PC-3 (cell line): ENCODE measurements at regions not wholly inside any gene's neighbourhood (a gene's known extent, or its start where the extent isn't known, plus 50 kb on each side); places are given as distances from the start of the nearest gene placed in this dataset.
"Not testable (repeated sequence)": the region's sequence is repeated elsewhere in the genome, so short reads cannot be mapped to it uniquely, and the experiment has no call there.

Source experiments
- ATAC-seq: fragments of 200-7000 bp; cut with Tn5 transposase; 2 replicates; pipeline ENCODE4 v1.9.1; 2020; ENCODE audit warnings: mild to moderate bottlenecking, moderate library complexity
- BruUV-seq: library from RNA; stranded (reverse); fragments of 400-500 nt; replicated peaks from 2 replicates; lab custom pipeline; 2021; lab: Mats Ljungman, UMichigan
- CTCF ChIA-PET: fragments of 300-600 bp; sonication (Branson Sonifier 250); formaldehyde crosslinking; loops from one replicate; lab custom pipeline; 2022; ENCODE audit warnings: antibody characterized with exemption; lab: Charles Lee
- POLR2A ChIA-PET: fragments of 300-600 bp; sonication (Branson Sonifier 250); formaldehyde crosslinking; loops from one replicate; lab custom pipeline; 2022; ENCODE audit warnings: antibody characterized with exemption; ENCODE audit not compliant: unreplicated experiment; lab: Charles Lee
- DNase-seq: peaks from one replicate; pipeline ENCODE4 v3.0.0-alpha.2; 2015
- H2AFZ ChIP-seq: fragments of 300-600 bp; sonication (generic); 2 replicates; pipeline ENCODE4 v1.6.0; 2016; ENCODE audit warnings: antibody characterized with exemption, low read length
- H3F3A ChIP-seq: fragments of 300-600 bp; sonication (generic); one replicate; pipeline ENCODE4 v1.6.0; 2017; ENCODE audit warnings: antibody characterized with exemption, low read length, control low read depth, mild to moderate bottlenecking; ENCODE audit not compliant: unreplicated experiment
- H3K27ac ChIP-seq: fragments of 300-600 bp; sonication (generic); 2 replicates; pipeline ENCODE4 v1.5.1; 2016; ENCODE audit warnings: mild to moderate bottlenecking, low read length
- H3K27me3 ChIP-seq: fragments of 300-600 bp; sonication (generic); 2 replicates; pipeline ENCODE4 v1.6.1; 2016; ENCODE audit warnings: low read length, mixed read lengths
- H3K36me3 ChIP-seq: fragments of 300-600 bp; sonication (generic); 2 replicates; pipeline ENCODE4 v1.6.1; 2016; ENCODE audit warnings: low read depth, mixed run types, low read length, mixed read lengths
- H3K4me1 ChIP-seq: fragments of 300-600 bp; sonication (generic); 2 replicates; pipeline ENCODE4 v1.5.1; 2016; ENCODE audit warnings: low read length; ENCODE audit not compliant: insufficient read depth
- H3K4me2 ChIP-seq: fragments of 300-600 bp; sonication (generic); 2 replicates; pipeline ENCODE4 v1.6.0; 2016; ENCODE audit warnings: low read length
- H3K4me3 ChIP-seq: fragments of 300-600 bp; sonication (generic); 2 replicates; pipeline ENCODE4 v1.5.1; 2016; ENCODE audit warnings: mild to moderate bottlenecking, low read length, mixed read lengths
- H3K79me2 ChIP-seq: fragments of 300-600 bp; sonication (generic); 2 replicates; pipeline ENCODE4 v1.6.1; 2017; ENCODE audit warnings: low read length, mixed read lengths
- H3K9ac ChIP-seq: fragments of 300-600 bp; sonication (generic); 2 replicates; pipeline ENCODE4 v1.6.0; 2016; ENCODE audit warnings: mild to moderate bottlenecking, low read length
- H3K9me2 ChIP-seq: fragments of 300-600 bp; sonication (generic); replicated peaks from 2 replicates; pipeline ENCODE4 v1.6.1; 2016; ENCODE audit warnings: mixed run types, low read length, mixed read lengths
- H3K9me3 ChIP-seq: fragments of 300-600 bp; sonication (generic); 2 replicates; pipeline ENCODE4 v1.6.1; 2016; ENCODE audit warnings: low read length, mixed read lengths
- H4K20me1 ChIP-seq: fragments of 300-600 bp; sonication (generic); 2 replicates; pipeline ENCODE4 v1.6.1; 2016; ENCODE audit warnings: low read length, mixed read lengths
- EZH2 ChIP-seq: fragments of 300-600 bp; sonication (generic); IDR thresholded peaks from one replicate; pipeline ENCODE4 v1.6.1; 2017; ENCODE audit warnings: antibody characterized with exemption, mild to moderate bottlenecking, low read length; ENCODE audit not compliant: unreplicated experiment
- EZH2phosphoT487 ChIP-seq: fragments of 300-600 bp; sonication (generic); IDR thresholded peaks from 2 replicates; pipeline ENCODE4 v1.6.1; 2018; ENCODE audit warnings: mild to moderate bottlenecking, antibody characterized with exemption, low read length, borderline replicate concordance
- intact Hi-C: fragments of 100-400 bp; cut with micrococcal nuclease; formaldehyde crosslinking; loops from 2 replicates; pipeline ENCODE4 v1.9.0; 2023
- TF ChIP-seq, protein P1 (sequence below): fragments of 300-600 bp; sonication (generic); conservative IDR thresholded peaks from 2 replicates; pipeline ENCODE4 v1.5.1; 2017; ENCODE audit warnings: antibody characterized with exemption, low read depth, mild to moderate bottlenecking, low read length

DNA sequence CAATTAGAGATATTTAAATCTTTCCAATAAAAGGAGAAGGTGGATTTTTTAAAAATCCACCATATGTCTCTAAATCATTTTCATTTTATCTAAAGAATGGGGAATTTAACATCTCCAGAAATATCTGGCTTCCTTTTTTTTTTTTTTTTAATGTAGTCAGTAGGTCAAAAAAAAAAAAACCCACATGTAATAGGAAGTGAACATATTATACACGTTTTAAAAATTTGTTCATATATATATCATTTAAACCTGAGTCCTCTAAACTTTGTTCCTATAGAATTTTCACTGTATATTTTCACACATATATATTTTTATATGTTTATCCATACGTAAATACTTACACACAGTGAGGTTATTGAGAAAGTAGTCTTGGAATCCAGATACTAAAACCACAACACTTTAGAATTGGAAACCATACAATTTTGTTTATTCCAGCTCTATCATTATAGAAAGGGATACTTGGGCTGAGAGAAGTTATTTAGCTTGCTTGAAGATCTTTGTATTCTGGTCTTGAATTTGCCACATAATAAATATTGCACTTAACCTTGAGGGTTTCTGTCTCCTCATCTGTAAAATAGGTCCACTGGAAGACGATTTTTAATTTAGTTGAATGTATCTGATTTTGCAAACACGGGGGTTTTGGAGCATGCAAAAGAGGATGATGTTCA is 62.1 kb upstream of the ZNF217 start:
- CTCF ChIA-PET, result interaction anchor here (0.6 kb wide), 1 partner anchor 230 kb away, joined by 3 read pairs; no protein-coding TSS in a partner anchor
- no TSS peak for BruUV-seq
- Histone ChIP-seq H3K4me1 (peaks cover 22% of the 10 kb centered on the region), H2AFZ (peak overlapping the region; percentile 95), H3K9me3 (no peaks in the 10 kb centered on the region), H3K27ac (peak overlapping the region; percentile 28), H3K27me3 (no peaks in the 10 kb centered on the region), H3K9ac (peak overlapping the region; percentile 44; the same call in 1 of the 2 replicates), H3K36me3 (no peaks in the 10 kb centered on the region), H3K79me2 (no peaks in the 10 kb centered on the region), H3K4me3 (peak overlapping the region; percentile 55; the same call in 1 of the 2 replicates), H4K20me1 (no peaks in the 10 kb centered on the region), H3K4me2 (peak overlapping the region; percentile 74), H3F3A (no peaks in the 10 kb centered on the region), H3K9me2 (no peaks in the 10 kb centered on the region)
- TF ChIP-seq, protein P1, sequence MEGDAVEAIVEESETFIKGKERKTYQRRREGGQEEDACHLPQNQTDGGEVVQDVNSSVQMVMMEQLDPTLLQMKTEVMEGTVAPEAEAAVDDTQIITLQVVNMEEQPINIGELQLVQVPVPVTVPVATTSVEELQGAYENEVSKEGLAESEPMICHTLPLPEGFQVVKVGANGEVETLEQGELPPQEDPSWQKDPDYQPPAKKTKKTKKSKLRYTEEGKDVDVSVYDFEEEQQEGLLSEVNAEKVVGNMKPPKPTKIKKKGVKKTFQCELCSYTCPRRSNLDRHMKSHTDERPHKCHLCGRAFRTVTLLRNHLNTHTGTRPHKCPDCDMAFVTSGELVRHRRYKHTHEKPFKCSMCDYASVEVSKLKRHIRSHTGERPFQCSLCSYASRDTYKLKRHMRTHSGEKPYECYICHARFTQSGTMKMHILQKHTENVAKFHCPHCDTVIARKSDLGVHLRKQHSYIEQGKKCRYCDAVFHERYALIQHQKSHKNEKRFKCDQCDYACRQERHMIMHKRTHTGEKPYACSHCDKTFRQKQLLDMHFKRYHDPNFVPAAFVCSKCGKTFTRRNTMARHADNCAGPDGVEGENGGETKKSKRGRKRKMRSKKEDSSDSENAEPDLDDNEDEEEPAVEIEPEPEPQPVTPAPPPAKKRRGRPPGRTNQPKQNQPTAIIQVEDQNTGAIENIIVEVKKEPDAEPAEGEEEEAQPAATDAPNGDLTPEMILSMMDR, result no peak
- TF ChIP-seq EZH2phosphoT487 (no peak), EZH2 (no peak)
- intact Hi-C loops, result loop anchor here (5.0 kb wide), 1 partner anchor 37 kb away; no protein-coding TSS in a partner anchor
- POLR2A ChIA-PET, result no interaction called here
- peak; percentile 37 for DNase-seq
- ATAC-seq, result no peak

DNA sequence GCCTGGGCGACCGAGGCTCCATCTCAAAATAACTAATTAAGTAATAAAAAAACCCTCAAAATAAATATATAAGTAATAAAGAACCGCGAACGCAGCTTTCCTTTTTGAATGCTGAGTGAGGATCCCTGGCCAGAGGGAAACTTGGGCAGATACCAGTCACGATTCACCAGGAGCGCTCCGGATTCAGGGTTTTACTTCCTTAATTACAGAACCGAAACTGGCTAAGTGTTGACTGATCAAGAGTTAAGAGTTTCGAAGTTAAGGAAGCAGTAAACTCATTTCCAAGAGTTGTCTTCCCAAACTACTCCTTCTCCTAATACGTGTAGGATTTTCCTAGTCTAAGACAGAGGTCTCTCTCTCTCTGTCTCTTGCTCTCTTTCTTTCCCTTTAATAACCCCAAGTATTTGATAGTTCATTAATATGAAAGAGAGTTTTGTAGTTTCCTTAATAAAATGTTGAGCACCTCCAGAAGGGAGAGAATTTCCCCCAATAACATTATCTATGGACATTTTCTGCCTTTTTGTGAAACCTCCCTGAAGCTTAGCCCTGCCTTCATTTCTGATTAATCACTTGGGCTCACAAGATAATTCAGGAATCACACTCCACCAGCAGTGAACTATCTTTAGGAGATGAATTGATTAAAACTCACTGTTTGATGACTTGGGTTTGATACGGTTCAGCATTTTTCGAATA is 61.4 kb upstream of the ZNF217 start:
- H3K4me3 ChIP-seq, result peak overlapping the region; percentile 55

DNA sequence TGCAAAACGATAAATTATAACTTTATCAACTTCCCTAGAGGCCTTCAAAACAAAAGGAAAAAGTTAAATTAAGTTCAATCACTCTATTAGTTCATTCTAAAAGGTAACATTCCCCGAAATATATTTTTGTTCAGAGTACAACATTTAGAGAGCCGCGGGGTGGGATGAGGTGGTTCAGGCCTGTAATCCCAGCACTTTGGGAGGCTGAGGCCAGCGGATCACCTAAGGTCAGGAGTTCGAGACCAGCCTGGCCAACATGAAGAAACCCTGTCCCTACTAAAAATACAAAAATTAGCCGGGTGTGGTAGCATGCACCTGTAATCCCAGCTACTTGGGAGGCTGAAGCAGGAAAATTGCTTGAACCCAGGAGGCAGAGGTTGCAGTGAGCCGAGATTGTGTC is 60.9 kb upstream of the ZNF217 start:
- H3K27me3 ChIP-seq, intact Hi-C loops, H3K9me3 ChIP-seq, DNase-seq, H3K79me2 ChIP-seq, H3K36me3 ChIP-seq, H3F3A ChIP-seq, H3K9me2 ChIP-seq, CTCF ChIA-PET, H3K27ac ChIP-seq, H4K20me1 ChIP-seq: not testable (repeated sequence)
- POLR2A ChIA-PET, result interaction anchor here (0.6 kb wide), 1 partner anchor 45 kb away, joined by 4 read pairs; no protein-coding TSS in a partner anchor
- peaks cover 22% of the 10 kb centered on the region for H3K4me1 ChIP-seq
- H3K9ac ChIP-seq, result peak overlapping the region; percentile 44; the same call in 1 of the 2 replicates
- H3K4me3 ChIP-seq, result peak overlapping the region; percentile 55; the same call in 1 of the 2 replicates
- BruUV-seq, result TSS peak; percentile 35
- H2AFZ ChIP-seq, result peak overlapping the region; percentile 95
- peak; percentile 10; the same call in 1 of the 2 replicates for ATAC-seq
- peak overlapping the region; percentile 74 for H3K4me2 ChIP-seq

More for the DNA sequence above, 61.4 kb upstream of the ZNF217 start:
- intact Hi-C loops, result loop anchor here (5.0 kb wide), 1 partner anchor 37 kb away; no protein-coding TSS in a partner anchor
- H3K4me2 ChIP-seq, result peak overlapping the region; percentile 74
- DNase-seq, result peak; percentile 33
- TF ChIP-seq, protein P1, result no peak
- TF ChIP-seq EZH2phosphoT487 (no peak), EZH2 (no peak)
- H3K4me1 ChIP-seq, result peaks cover 22% of the 10 kb centered on the region
- CTCF ChIA-PET, result no interaction called here
- H3K36me3 ChIP-seq, result no peaks in the 10 kb centered on the region
- no peaks in the 10 kb centered on the region for H3K79me2 ChIP-seq
- peak; percentile 70 for ATAC-seq
- no peaks in the 10 kb centered on the region for H3F3A ChIP-seq
- peak overlapping the region; percentile 44 for H3K9ac ChIP-seq
- no peaks in the 10 kb centered on the region for H3K9me3 ChIP-seq
- POLR2A ChIA-PET, result interaction anchor here (0.6 kb wide), 1 partner anchor 45 kb away, joined by 4 read pairs; no protein-coding TSS in a partner anchor
- H3K27ac ChIP-seq, result peak overlapping the region; percentile 28
- TSS peak; percentile 91 for BruUV-seq
- peak overlapping the region; percentile 95 for H2AFZ ChIP-seq
- no peaks in the 10 kb centered on the region for H3K27me3 ChIP-seq
- no peaks in the 10 kb centered on the region for H4K20me1 ChIP-seq
- H3K9me2 ChIP-seq, result no peaks in the 10 kb centered on the region
